Lung microvascular endothelial cell (primary cell): ENCODE measurements at regions not wholly inside any gene's neighbourhood (a gene's known extent, or its start where the extent isn't known, plus 50 kb on each side); places are given as distances from the start of the nearest gene placed in this dataset.

Experiments used
- DNase-seq, 2 donors: peaks; one replicate each; pipeline versions ENCODE4 v3.0.0 to v3.0.0-alpha.2; 2010; ENCODE audit warnings: low read depth in 2 of 2

DNA sequence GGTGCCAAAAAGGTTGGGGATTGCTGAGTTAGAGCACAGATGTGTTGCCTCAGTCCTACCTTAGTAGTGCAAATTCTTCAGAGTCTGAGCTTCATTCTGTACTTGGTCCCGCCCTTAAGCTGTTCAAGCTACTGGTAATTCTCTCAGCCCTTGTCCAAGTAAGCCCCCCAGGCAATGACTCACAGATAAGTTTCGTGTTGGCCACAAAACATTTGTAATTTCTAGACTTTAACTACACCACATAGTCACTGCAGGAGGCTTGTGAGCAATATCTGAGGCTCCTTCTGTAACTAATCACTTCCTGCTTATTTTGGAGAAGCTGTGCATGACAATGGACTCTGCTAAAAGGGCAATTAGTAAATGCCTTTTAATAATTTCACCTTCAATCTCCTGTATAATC lies 1420.5 kb downstream of the PCDH7 start:
- DNase-seq, result peak in 1 of 2 donors; percentile 2

DNA sequence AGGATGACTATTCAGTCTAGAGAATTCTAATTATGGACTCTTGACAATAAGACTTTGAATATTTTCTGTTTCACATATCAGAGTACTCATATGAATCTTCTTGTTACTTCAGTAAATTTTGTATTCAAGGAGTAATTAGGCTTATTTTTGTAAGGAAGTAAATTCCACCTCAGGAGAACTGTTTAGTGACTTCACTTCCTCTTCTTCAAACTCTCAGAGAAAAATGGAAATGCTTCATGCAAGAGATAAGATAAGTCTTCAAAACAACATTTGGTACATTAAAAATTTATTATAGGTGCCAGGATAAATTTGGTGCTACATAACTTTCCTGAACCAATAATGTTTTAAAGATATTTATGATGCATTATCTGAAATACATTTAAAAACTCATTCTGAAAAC lies 1421.9 kb downstream of the PCDH7 start:
- DNase-seq, result no peak

DNA sequence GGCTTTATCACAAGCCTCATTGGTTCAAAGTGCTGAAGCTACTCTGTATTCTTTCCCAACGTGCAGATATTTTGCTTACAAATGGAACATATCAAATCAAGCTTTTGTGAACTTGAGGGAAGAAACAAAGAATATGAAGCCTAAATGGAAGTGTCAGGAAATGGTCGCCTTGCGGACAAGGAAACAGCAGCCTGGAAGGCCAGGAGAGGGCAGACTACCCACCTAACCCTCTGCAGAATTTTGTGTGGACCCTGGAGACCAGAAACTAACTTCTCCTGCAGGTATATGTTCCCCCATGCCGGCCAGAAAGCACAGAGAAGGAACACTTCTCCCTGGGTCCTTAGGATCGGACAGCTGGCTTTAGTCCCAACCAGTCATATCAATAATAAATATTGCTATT lies 1425.8 kb downstream of the PCDH7 start:
- no peak for DNase-seq

DNA sequence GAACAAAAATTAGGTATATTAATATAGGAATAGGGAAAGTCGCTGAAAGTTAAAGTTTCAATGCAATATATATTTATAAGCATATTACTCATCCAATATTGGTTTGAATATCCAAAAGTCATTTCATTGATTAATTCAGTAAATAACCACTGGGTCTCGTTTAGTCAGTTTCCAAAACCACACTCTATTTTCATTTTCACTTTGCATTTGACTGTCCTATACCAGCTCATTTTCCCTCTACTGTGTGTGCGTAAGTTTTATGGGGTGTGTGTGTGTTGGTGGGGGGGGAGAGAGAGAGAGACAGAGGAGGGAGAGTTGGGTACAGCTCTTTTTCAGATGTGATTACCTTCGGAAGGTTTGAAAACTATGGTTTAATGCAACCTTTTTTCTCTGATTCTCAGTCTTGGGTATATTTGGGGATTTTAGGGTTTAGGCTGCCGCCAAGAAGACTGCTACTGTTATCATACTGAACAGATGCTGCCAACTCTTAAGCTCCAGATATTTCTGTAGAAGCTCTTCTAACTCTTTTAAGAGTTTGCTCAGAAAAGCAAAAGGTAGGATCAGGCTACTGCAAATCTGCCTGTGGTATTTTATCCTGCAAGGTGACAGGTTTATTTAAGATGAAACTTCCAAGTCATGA lies 1427.4 kb downstream of the PCDH7 start:
- no peak for DNase-seq

DNA sequence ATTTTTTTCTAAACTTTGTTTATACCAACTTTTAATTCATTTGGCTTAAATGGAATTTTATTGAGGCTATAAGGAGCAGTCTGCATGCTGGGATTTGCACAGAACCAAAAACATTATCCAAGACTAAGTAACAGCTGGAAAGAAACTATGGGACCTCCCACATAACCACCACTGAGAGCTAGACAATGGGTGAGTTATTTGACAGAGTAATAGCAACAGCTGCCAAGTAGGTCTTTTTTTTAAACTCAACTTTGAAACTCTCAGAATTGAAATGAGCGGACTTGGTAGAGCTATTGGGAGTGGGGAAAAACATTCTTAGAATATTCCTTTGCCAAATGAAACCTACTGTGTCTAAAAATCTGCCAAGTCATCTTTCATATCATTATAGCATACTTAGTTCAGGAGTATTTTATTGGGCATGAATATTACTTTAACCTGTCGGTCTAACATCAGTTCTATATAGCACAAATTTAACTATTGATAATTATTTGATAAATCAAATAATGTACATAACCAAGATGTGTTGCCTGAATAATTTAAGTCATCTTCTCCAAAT lies 1428.0 kb downstream of the PCDH7 start:
- DNase-seq, result no peak

DNA sequence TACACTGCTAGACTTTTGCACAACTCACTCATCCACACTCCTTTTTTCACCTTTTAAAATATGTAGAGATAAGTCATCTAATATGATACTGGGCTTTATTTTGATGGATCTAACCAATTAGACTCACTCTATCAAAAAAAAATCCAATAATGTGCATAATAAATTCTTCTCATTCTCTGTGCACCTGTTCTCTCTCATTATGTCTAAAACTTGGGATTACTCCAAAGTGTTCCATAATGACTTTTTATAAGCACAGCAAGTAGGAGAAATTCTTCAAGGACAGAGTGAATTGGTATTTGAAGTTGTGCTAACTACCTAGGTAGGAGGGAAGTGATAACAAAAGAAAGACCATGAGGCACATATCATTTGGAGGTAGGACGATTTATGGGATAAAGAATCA lies 1438.8 kb downstream of the PCDH7 start:
- no peak for DNase-seq

DNA sequence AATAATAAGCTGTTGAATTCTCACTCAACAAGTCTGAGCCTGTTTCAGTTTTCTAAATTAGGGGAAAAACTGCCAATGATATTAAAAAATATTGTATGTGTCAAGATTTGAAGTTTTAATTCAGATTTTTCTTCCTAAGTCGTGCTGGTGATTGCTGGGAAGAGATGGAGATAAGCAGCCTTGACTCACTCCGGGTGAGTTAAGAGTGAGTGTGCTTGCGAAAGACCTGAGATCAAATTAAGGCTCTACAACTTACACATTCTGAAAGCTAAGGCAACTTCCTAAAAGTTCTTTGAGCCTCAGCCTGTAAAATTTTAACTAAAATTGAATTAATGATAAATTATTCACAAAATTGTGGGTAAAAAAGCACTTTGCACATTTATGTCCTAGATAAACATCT lies 1441.2 kb downstream of the PCDH7 start:
- no peak for DNase-seq

DNA sequence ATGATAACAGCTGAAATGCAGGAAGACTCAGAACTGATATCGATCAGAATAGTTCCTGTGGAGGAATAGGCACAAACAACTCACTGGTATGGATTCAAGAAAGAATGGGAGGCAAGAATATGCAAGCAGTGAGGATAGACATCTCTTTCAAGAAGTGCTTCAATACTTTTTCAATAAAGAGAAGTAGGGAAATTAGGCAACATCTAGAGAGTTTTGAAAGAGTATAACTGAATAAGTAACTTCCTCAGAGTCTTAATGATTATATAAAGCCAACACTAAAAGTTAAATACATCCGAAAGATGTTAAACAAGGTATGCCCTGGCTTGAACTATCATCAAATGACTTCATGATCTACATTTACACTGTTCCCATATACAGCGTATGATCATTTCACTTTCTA lies 1443.0 kb downstream of the PCDH7 start:
- no peak for DNase-seq

DNA sequence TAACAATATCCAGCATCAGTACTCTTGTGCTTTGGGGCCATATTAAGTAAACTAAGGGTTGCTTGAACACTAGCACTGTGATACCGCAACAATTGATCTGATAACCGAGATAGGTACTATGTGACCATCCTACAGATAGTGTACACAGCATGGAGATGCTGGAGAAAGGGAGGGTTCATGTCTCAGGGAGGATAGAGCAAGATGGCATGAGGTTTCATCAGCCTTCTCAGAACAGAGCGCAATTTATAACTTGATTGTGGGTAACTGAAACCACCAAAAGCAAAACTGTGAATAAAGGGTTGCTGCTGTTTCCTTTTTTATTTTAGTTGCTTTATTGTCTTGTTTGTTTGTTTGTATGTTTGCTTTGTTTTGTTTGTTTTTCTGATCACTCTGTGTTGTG lies 1449.7 kb downstream of the PCDH7 start:
- no peak for DNase-seq

DNA sequence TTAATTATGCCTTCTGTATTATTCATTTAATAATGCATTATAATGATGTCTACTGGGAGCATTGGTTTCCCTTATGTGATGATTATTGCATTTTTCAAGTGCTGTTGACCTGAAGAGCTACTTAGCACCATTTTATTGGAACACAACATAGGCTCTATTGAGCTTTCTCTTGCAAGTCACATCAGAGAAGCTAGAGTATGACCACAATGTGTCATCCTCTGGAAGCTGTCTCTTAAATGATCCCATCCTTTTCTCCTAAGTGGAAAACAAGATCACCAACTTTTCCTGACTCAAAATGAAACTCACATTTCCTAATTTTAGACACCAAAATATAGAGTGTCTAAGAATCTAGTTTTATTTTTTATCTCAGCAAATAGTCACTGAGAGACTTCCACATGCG lies 1451.9 kb downstream of the PCDH7 start:
- DNase-seq, result no peak

DNA sequence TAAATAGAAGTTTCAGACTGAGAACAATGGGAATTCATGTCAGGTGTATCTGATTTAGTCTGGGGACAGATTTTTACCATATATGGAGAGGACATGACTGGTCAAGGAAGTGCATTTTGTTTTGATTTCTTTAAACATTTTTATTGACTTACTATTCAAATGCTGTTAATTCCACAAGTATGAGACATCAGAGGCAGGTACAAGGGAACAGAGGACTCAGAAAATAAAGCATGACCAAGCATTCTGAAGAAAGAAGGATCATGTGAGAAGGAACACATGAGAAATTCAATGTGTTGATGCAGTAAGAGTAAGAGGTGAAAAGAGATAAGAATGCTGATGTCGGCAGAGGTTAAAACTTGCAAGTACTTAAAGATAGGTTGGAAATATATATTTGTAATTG lies 1452.6 kb downstream of the PCDH7 start:
- no peak for DNase-seq

DNA sequence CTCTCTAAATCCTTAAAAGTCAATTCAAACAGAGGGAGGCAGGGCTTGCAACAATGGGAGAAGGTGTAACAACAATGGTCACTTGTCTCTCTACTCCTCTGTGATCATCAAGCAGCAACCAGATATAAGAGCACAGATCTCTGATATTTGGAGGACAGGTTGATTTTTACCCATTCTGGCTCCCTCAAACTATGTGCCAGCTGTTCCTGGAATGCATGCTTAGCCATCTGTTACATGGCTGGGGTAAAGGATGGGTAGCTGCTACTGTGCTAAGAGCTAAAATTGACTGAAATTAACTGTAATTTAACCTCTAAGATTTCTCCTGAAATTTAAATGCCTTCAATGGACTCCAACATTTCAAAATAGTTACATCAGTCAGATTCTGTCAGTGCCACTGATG lies 1459.9 kb downstream of the PCDH7 start:
- DNase-seq, result no peak

DNA sequence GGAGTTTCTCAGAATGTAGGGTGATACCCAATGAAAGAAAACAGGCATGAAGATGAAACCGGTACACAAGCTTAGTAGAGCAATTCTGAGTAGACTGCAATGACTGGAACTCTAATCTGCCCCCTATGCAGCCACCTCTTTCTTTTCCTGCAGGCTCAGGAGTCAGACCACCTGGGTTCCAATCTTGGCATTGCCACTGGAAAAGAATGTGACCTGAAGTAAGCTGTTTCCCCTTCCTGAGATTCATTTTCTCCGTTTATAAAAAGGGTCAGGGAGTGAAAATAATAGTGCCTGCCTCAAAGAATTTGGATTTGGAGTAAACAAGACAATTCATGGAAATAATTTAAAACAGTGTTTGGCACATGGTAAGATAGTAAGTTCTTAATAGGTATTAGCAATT lies 1464.0 kb downstream of the PCDH7 start:
- no peak for DNase-seq

DNA sequence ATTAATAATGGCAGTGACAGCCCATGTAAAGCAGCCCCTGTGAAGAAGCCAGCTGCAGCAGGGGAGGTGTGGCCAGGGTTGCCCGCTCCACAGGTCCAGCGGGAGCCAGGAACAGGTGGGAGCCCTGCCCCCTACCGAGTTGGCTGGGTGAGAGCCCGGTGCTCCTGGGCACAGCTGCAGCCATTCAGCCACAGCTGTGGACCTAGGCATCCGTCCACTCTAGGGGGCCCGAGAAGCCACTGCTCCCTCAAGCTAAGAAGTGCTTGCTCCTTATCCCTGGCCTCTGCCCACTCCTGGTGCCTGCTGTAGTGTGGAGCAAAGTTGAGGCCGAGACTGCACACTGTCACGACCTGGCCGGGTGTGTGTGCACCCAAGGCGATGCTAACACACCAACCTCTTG lies 1469.0 kb downstream of the PCDH7 start:
- no peak for DNase-seq

DNA sequence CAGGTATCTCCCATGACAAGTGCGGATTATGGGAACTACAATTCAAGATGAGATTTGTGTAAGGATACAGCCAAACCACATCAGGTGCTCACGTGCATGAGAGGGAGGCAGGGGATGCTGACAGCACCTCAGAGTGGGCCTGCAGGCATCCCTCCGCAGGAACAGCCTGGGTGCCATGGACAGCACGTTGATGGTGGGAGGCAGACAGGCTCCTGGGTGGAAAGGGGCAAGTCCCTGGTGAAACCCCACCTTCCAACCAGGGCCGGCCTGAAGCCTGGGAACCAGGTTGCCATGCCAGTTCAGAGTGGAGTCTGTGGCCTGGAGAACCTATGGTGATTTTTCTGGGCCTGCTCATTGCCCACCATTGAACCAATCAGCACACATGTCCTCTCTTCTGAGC lies 1469.6 kb downstream of the PCDH7 start:
- no peak for DNase-seq

DNA sequence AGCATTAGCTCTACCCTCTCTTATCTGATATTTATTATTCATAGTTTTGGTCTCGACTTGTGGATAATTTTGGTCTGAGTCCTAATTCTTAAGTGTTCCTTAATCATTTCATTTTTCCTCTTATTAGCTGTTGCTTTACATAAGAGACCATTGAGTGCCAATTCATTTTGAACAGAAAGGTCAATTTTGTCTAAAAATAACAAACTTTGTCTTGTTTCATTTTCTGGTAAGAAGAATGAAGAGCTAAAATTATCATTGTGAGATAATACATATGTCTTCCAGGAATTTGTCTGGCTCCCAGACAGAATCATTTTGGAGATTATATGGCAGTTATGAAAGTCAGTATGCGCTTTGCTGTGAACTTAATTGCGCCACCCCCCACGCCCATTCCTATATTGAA lies 1471.8 kb downstream of the PCDH7 start:
- DNase-seq, result no peak

DNA sequence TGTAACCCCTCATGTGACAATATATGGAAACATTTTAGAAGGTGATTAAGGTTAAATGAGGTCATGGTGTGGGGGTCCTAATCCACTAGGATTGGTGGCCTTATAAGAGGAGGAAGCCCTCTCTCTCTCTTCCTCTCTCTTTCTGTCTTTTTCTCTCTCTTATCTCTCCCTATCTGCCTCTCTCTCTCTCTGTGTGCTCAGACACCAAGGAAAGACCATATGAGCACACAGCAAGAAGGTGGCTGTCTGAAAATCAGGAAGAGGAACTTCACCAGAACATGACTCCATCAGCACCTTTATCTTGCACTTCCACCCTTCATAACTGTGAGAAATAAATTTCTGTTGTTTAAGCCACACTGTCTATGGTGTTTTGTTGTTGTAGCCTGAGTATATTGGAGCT lies 1472.2 kb downstream of the PCDH7 start:
- no peak for DNase-seq

DNA sequence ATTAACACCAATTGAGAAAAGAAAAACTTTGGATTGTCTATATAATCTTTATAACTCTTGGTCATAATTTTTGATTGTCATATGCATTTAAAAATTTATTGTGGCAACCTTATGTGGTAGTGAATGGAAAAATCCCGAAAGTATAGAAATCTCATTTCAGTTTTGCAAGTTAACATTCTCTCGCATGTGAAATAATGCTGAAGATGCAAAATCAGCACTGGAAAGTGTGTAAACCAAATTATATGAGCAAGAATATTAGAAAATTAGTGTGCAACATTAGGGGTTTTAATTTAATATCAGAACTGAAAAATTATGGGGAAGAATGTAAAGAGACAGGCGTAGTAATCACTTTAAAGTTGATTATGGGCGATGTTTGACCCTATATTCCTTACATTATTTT lies 1472.8 kb downstream of the PCDH7 start:
- no peak for DNase-seq

DNA sequence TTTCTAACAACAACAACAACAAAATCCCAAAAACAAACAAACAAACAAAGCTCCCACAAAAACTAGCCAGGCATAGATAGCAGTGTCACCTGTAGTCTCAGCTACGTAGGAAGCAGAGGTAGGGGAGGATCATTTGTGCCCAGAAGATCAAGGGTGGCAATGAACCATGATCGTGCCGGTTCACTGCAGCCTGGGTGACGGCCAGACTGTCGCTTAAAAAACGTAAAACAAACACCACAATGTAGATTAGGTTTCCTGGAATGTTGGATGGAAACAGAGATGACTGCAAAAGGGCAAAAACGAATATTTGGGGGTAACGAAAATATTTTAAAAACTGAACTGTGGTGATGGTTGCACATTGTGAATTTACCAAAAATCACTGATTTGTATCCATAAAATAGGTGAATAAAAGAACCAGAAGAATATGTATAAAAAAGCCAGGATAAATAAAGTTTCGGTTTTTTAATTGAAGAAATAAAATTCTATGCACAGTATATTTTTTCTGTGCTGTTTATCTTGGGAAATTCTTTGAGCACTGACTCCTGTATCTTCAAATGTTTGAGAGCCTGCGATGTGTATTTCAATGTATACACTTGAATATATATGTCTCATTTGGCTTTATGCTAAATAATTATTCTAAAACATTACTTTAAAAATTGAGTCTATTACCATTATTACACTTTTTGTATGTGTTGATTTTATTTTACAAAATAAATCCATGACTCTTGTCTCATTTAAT lies 1477.0 kb downstream of the PCDH7 start:
- no peak for DNase-seq

DNA sequence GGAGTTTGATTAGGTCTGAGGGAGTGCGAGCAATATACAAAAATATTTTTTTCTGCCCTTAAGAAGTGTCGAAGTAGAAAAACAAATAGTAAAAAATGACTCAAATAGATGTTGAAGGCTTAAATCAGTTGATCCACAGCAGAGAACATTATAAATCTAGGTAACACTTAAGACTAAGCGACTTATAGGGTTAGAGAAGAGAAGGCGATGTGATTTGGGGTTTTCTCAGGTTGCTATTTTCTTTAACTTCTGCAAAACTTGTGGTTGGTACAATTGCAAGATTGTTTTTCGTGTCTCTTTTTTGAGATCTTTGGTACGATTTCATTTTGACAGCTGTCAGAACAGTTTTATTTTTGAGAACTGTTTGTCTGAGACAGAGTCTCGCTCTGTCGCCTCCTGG lies 1479.5 kb downstream of the PCDH7 start:
- DNase-seq, result no peak

DNA sequence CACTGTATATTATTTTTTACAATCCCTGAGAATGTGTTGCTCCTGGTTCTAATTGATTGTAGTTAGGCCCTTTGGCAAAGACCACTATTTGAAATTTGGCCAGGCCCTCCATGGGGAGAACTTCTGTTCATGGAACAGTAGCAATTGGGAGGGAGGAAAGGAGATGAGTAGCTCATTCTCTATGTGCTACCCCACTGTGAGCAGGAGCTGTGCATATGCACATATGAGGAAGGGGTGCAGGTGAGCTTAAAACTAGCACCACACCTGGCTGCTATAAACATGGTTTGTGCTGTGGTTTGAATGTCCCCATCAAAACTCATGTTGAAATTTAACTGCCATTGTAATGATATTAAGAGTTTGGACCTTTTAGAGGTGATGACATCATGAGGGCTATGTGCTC lies 1483.2 kb downstream of the PCDH7 start:
- no peak for DNase-seq

DNA sequence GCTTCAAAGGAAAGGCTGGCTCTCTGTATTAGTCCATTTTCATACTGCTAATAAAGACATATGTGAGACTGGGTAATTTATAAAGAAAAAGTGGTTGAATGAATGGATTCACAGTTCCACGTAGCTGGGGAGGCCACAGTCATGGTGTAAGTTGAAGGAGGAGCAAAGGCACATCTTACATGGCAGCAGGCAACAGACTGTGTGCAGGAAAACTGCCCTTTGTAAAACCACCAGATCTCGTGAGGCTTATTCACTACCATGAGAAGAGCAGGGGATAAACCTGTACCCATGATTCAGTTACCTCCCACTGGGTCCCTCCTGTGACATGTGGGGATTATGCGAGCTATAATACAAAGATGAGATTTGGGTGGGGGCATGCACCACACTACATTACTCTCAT lies 1486.6 kb downstream of the PCDH7 start:
- DNase-seq, result no peak

DNA sequence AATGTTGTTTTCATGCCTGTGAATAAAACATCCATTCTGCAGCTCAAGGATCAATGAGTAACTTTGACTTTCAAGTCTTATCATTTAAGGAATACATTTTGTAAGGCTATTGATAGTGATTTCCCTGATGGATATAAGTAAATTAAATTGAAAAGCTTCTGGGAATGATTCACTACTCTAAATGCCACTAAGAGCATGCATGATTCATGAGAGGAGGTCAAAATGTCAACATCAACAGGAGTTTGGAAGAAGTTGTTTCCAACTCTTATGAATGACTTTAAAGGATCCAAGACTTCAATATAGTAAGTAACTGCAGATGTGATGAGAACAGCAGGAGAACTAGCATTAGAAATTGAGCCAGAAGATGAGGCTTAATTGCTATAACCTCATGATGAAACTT lies 1487.3 kb downstream of the PCDH7 start:
- DNase-seq, result no peak
